HT-29 (cell line): ENCODE measurements at regions not wholly inside any gene's neighbourhood (a gene's known extent, or its start where the extent isn't known, plus 50 kb on each side); places are given as distances from the start of the nearest gene placed in this dataset.
"Not testable (repeated sequence)": the region's sequence is repeated elsewhere in the genome, so short reads cannot be mapped to it uniquely, and the experiment has no call there.

ENCODE experiments used
- DNase-seq: peaks from one replicate; pipeline ENCODE4 v3.0.0-alpha.2; 2015; ENCODE audit warnings: low spot score

GRCh38 chr2:122755281-122755780 lies 999.9 kb downstream of the TSN start:
- no peak for DNase-seq

GRCh38 chr2:122758967-122759366 lies 1003.5 kb downstream of the TSN start:
- DNase-seq: no peak

- no peak for DNase-seq
Observed at GRCh38 chr2:122764014-122764413, 1008.6 kb downstream of the TSN start.

- DNase-seq: no peak
Observed at GRCh38 chr2:122780251-122780650, 1024.8 kb downstream of the TSN start.

- no peak for DNase-seq
Observed at GRCh38 chr2:122794100-122794499, 1038.6 kb downstream of the TSN start.

GRCh38 chr2:122795763-122796162 lies 1040.3 kb downstream of the TSN start:
- no peak for DNase-seq

- DNase-seq: no peak
Observed at GRCh38 chr2:122799391-122799790, 1043.9 kb downstream of the TSN start.

- no peak for DNase-seq
Observed at GRCh38 chr2:122800781-122801180, 1045.3 kb downstream of the TSN start.

- DNase-seq: no peak
Observed at GRCh38 chr2:122804494-122804893, 1049.0 kb downstream of the TSN start.

GRCh38 chr2:122805346-122805745 lies 1049.9 kb downstream of the TSN start:
- no peak for DNase-seq

- DNase-seq: no peak
Observed at GRCh38 chr2:122808286-122808969, 1053.0 kb downstream of the TSN start.

- DNase-seq: not testable (repeated sequence)
Observed at GRCh38 chr2:122812214-122812613, 1056.8 kb downstream of the TSN start.

GRCh38 chr2:122815120-122815519 lies 1059.7 kb downstream of the TSN start:
- no peak for DNase-seq

- no peak for DNase-seq
Observed at GRCh38 chr2:122816803-122817202, 1061.4 kb downstream of the TSN start.

- DNase-seq: no peak
Observed at GRCh38 chr2:122822319-122822718, 1066.9 kb downstream of the TSN start.

- no peak for DNase-seq
Observed at GRCh38 chr2:122830157-122830556, 1074.7 kb downstream of the TSN start.

- DNase-seq: no peak
Observed at GRCh38 chr2:122831649-122832048, 1076.2 kb downstream of the TSN start.

- no peak for DNase-seq
Observed at GRCh38 chr2:122843503-122843902, 1088.1 kb downstream of the TSN start.

GRCh38 chr2:122851161-122851560 lies 1095.7 kb downstream of the TSN start:
- DNase-seq: no peak

GRCh38 chr2:122851972-122852531 lies 1096.6 kb downstream of the TSN start:
- no peak for DNase-seq

- no peak for DNase-seq
Observed at GRCh38 chr2:122856696-122857095, 1101.2 kb downstream of the TSN start.

GRCh38 chr2:122858075-122858702 lies 1102.7 kb downstream of the TSN start:
- DNase-seq: no peak

GRCh38 chr2:122858813-122859212 lies 1103.4 kb downstream of the TSN start:
- DNase-seq: no peak
